Ishikawa (cell line): ENCODE measurements at regions not wholly inside any gene's neighbourhood (a gene's known extent, or its start where the extent isn't known, plus 50 kb on each side); places are given as distances from the start of the nearest gene placed in this dataset.

Source experiments
- CEBPB ChIP-seq: IDR thresholded peaks from 2 replicates; pipeline ENCODE4 v1.6.1; 2012
- CREB1 ChIP-seq: IDR thresholded peaks from 2 replicates; pipeline ENCODE4 v1.6.1; 2012; ENCODE audit warnings: low read depth
- EGR1 ChIP-seq: IDR thresholded peaks from 2 replicates; pipeline ENCODE4 v1.6.1; 2012
- RAD21 ChIP-seq: IDR thresholded peaks from 2 replicates; pipeline ENCODE4 v1.6.1; 2012; ENCODE audit warnings: low read depth
- TAF1 ChIP-seq: IDR thresholded peaks from 2 replicates; pipeline ENCODE4 v1.6.1; 2012; ENCODE audit warnings: low read depth, mild to moderate bottlenecking
- TCF12 ChIP-seq: IDR thresholded peaks from 2 replicates; pipeline ENCODE4 v1.6.1; 2012; ENCODE audit warnings: low read depth
- TEAD4 ChIP-seq: IDR thresholded peaks from 2 replicates; pipeline ENCODE4 v1.6.1; 2012

- TF ChIP-seq CEBPB (no peak), CREB1 (no peak), TAF1 (no peak), TCF12 (no peak), EGR1 (no peak)
These were observed 56.3 kb upstream of the C1orf87 start for GRCh38 chr1:60129911-60130310.

GRCh38 chr1:60126723-60127122 is 53.2 kb upstream of the C1orf87 start:
- peak; percentile 52 for TF ChIP-seq RAD21
- no peak for TF ChIP-seq TEAD4
